GM18519 (cell line): ENCODE measurements at regions not wholly inside any gene's neighbourhood (a gene's known extent, or its start where the extent isn't known, plus 50 kb on each side); places are given as distances from the start of the nearest gene placed in this dataset.
A peak's percentile ranks its signal among the peaks of the same experiment; 100 is the strongest.

Source experiments
- ATAC-seq: cut with Tn5 transposase; IDR thresholded peaks from one replicate; pipeline ENCODE4 v1.9.1; 2021; ENCODE audit warnings: mild to moderate bottlenecking, moderate library complexity; ENCODE audit not compliant: unreplicated experiment, low FRiP score

- ATAC-seq = no peak
Observed at GRCh38 chr6:54629131-54629530, 217.4 kb upstream of the FAM83B start.

- no peak for ATAC-seq
Observed at GRCh38 chr6:54632984-54633565, 213.5 kb upstream of the FAM83B start.

- no peak for ATAC-seq
Observed at GRCh38 chr6:54633601-54634000, 213.0 kb upstream of the FAM83B start.

- no peak for ATAC-seq
Observed at GRCh38 chr6:54640911-54641310, 205.7 kb upstream of the FAM83B start.

GRCh38 chr6:54646069-54646950 is 200.3 kb upstream of the FAM83B start:
- ATAC-seq = no peak

- ATAC-seq = no peak
Observed at GRCh38 chr6:54646951-54647664, 199.5 kb upstream of the FAM83B start.

- no peak for ATAC-seq
Observed at GRCh38 chr6:54654381-54654780, 192.2 kb upstream of the FAM83B start.

- ATAC-seq = no peak
Observed at GRCh38 chr6:54655162-54655561, 191.4 kb upstream of the FAM83B start.

GRCh38 chr6:54665278-54665677 is 181.3 kb upstream of the FAM83B start:
- no peak for ATAC-seq

- ATAC-seq = no peak
Observed at GRCh38 chr6:54680531-54680930, 166.0 kb upstream of the FAM83B start.

- ATAC-seq = no peak
Observed at GRCh38 chr6:54681267-54681666, 165.3 kb upstream of the FAM83B start.

GRCh38 chr6:54681987-54682386 is 164.6 kb upstream of the FAM83B start:
- ATAC-seq = no peak

GRCh38 chr6:54689620-54690019 is 157.0 kb upstream of the FAM83B start:
- no peak for ATAC-seq

- ATAC-seq = no peak
Observed at GRCh38 chr6:54690596-54690995, 156.0 kb upstream of the FAM83B start.

- no peak for ATAC-seq
Observed at GRCh38 chr6:54694928-54695532, 151.5 kb upstream of the FAM83B start.

- ATAC-seq = no peak
Observed at GRCh38 chr6:54695815-54696214, 150.8 kb upstream of the FAM83B start.

GRCh38 chr6:54697424-54697823 is 149.1 kb upstream of the FAM83B start:
- no peak for ATAC-seq

- peak; percentile 57 for ATAC-seq
Observed at GRCh38 chr6:54698974-54699373, 147.6 kb upstream of the FAM83B start.

GRCh38 chr6:54700158-54700557 is 146.4 kb upstream of the FAM83B start:
- no peak for ATAC-seq

- ATAC-seq = no peak
Observed at GRCh38 chr6:54702772-54703171, 143.8 kb upstream of the FAM83B start.

GRCh38 chr6:54706391-54706790 is 140.2 kb upstream of the FAM83B start:
- no peak for ATAC-seq
